A549 (cell line): ENCODE measurements at regions not wholly inside any gene's neighbourhood (a gene's known extent, or its start where the extent isn't known, plus 50 kb on each side); places are given as distances from the start of the nearest gene placed in this dataset.

Experiments used
- ATAC-seq, 2 experiments: fragments of 200-7000 bp in 1 of 2; fragments of >200 bp in 1 of 2; cut with Nextera tagmentation in 1 of 2; cut with Tn5 transposase in 1 of 2; 3 replicates each; pipeline versions ENCODE4 v1.8.0 to v1.9.1; 2018 to 2020; ENCODE audit warnings: mild to moderate bottlenecking in 1 of 2, moderate library complexity in 1 of 2
- CTCF ChIA-PET: fragments of 300-600 bp; sonication (Branson Sonifier 250); formaldehyde crosslinking; extraction: SDS; loops from one replicate; lab custom pipeline; 2021; ENCODE audit warnings: antibody characterized with exemption, inconsistent platforms; lab: Yijun Ruan, JAX
- POLR2A ChIA-PET: fragments of 350-600 bp; formaldehyde crosslinking; extraction: SDS; loops from one replicate; lab custom pipeline; 2021; ENCODE audit warnings: antibody characterized with exemption, inconsistent platforms; lab: Yijun Ruan, JAX
- DNase-seq, 2 experiments: peaks; one replicate each; pipeline versions ENCODE4 v3.0.0 to v3.0.0-alpha.2; 2011 to 2016; ENCODE audit warnings: low read depth in 1 of 2, low spot score in 1 of 2
- FAIRE-seq: peaks from 2 replicates; lab custom pipeline; 2011; peaks lifted over from hg19 to GRCh38; lab: Jason Lieb, UNC
- H3K27ac ChIP-seq, 2 experiments: fragments of >200 bp; sonication (Bioruptor Twin); formaldehyde crosslinking; 3 replicates each; pipeline ENCODE4 v1.5.1; 2016 to 2017
- H3K4me1 ChIP-seq: fragments of >200 bp; sonication (Bioruptor Twin); formaldehyde crosslinking; 3 replicates; pipeline ENCODE4 v1.6.1; 2016
- H3K4me2 ChIP-seq: fragments of >200 bp; sonication (Bioruptor Twin); formaldehyde crosslinking; 3 replicates; pipeline ENCODE4 v1.6.1; 2016
- H3K4me3 ChIP-seq: fragments of >200 bp; sonication (Bioruptor Twin); formaldehyde crosslinking; 3 replicates; pipeline ENCODE4 v1.5.1; 2016
- H3K9me3 ChIP-seq: fragments of >200 bp; sonication (Bioruptor Twin); formaldehyde crosslinking; 3 replicates; pipeline ENCODE4 v1.6.1; 2016
- CTCF ChIP-seq: fragments of >200 bp; sonication (Bioruptor Twin); formaldehyde crosslinking; IDR thresholded peaks from 3 replicates; pipeline ENCODE4 v1.5.1; 2016
- EHF ChIP-seq: fragments of 250-450 bp; sonication (Bioruptor Pico); IDR thresholded peaks from 2 replicates; pipeline ENCODE4 v1.5.0; 2020; ENCODE audit warnings: mild to moderate bottlenecking
- EHMT2 ChIP-seq: fragments of 200-600 bp; sonication (generic); IDR thresholded peaks from 2 replicates; pipeline ENCODE4 v1.6.1; 2016; ENCODE audit warnings: antibody characterized with exemption, low read depth, mild to moderate bottlenecking, moderate library complexity
- ESRRA ChIP-seq: fragments of 150-350 bp; IDR thresholded peaks from 2 replicates; pipeline ENCODE4 v1.6.1; 2014; ENCODE audit warnings: mild to moderate bottlenecking, low read length, borderline replicate concordance
- FOSL2 ChIP-seq, 2 experiments: fragments of 450-650 bp in 1 of 2; fragments of >200 bp in 1 of 2; sonication (Bioruptor Twin) in 1 of 2; formaldehyde crosslinking; IDR thresholded peaks; 2 replicates each; pipeline versions ENCODE4 v1.5.0 to v1.6.1; 2016 to 2020; ENCODE audit warnings: mild to moderate bottlenecking in 1 of 2, moderate library complexity in 1 of 2
- FOXS1 ChIP-seq: fragments of 250-450 bp; sonication (Bioruptor Pico); IDR thresholded peaks from 2 replicates; pipeline ENCODE4 v1.5.0; 2020; ENCODE audit warnings: mild to moderate bottlenecking, moderate library complexity
- HDAC2 ChIP-seq: fragments of 200-600 bp; sonication (generic); IDR thresholded peaks from 2 replicates; pipeline ENCODE4 v1.6.1; 2016
- HES2 ChIP-seq: fragments of >200 bp; sonication (Bioruptor Twin); formaldehyde crosslinking; IDR thresholded peaks from 2 replicates; pipeline ENCODE4 v1.6.1; 2016
- HEYL ChIP-seq: fragments of 250-450 bp; sonication (Bioruptor Pico); IDR thresholded peaks from 2 replicates; pipeline ENCODE4 v1.8.0; 2021; ENCODE audit warnings: mild to moderate bottlenecking, moderate library complexity
- KDM1A ChIP-seq: fragments of 200-600 bp; sonication (generic); IDR thresholded peaks from 2 replicates; pipeline ENCODE4 v1.6.1; 2016; ENCODE audit warnings: low read depth, mild to moderate bottlenecking
- KDM5A ChIP-seq: fragments of 200-600 bp; sonication (generic); IDR thresholded peaks from 2 replicates; pipeline ENCODE4 v1.6.1; 2016; ENCODE audit warnings: antibody characterized with exemption, mild to moderate bottlenecking
- MAFK ChIP-seq: fragments of 450-650 bp; IDR thresholded peaks from 2 replicates; pipeline ENCODE4 v1.6.1; 2014; ENCODE audit not compliant: partially characterized antibody
- NPAS2 ChIP-seq: fragments of 250-450 bp; sonication (Bioruptor Pico); IDR thresholded peaks from 2 replicates; pipeline ENCODE4 v1.8.0; 2022; ENCODE audit warnings: mild to moderate bottlenecking, moderate library complexity, borderline replicate concordance
- POLR2A ChIP-seq: IDR thresholded peaks from 2 replicates; pipeline ENCODE4 v1.6.1; 2012; ENCODE audit warnings: mild to moderate bottlenecking, low read length
- POLR2AphosphoS2 ChIP-seq: conservative IDR thresholded peaks from 2 replicates; pipeline ENCODE4 v1.6.1; 2012; ENCODE audit warnings: low read length, improper control_type of control experiment, inconsistent platforms
- RAD21 ChIP-seq, 2 experiments: fragments of >200 bp in 1 of 2; sonication (Bioruptor Twin) in 1 of 2; formaldehyde crosslinking in 1 of 2; IDR thresholded peaks in 1 of 2; conservative IDR thresholded peaks in 1 of 2; 2 replicates in 1 of 2; 3 replicates in 1 of 2; pipeline ENCODE4 v1.6.1; 2012 to 2018; ENCODE audit warnings: inconsistent platforms in 1 of 2
- RCOR1 ChIP-seq: fragments of 150-350 bp; IDR thresholded peaks from 2 replicates; pipeline ENCODE4 v1.6.1; 2014; ENCODE audit warnings: antibody characterized with exemption, low read length, low read depth
- RFX5 ChIP-seq: fragments of 450-650 bp; IDR thresholded peaks from 2 replicates; pipeline ENCODE4 v1.7.1; 2014; ENCODE audit warnings: antibody characterized with exemption, mild to moderate bottlenecking, moderate library complexity
- RNF2 ChIP-seq: fragments of 200-600 bp; sonication (generic); IDR thresholded peaks from 2 replicates; pipeline ENCODE4 v1.6.1; 2016; ENCODE audit warnings: low read depth, mild to moderate bottlenecking, antibody characterized with exemption, moderate library complexity, borderline replicate concordance
- SREBF2 ChIP-seq: fragments of 450-650 bp; IDR thresholded peaks from 2 replicates; pipeline ENCODE4 v1.6.1; 2014; ENCODE audit warnings: mild to moderate bottlenecking, moderate library complexity
- TFCP2L1 ChIP-seq: fragments of 250-450 bp; sonication (Bioruptor Pico); IDR thresholded peaks from 2 replicates; pipeline ENCODE4 v1.5.0; 2021; ENCODE audit warnings: mild to moderate bottlenecking
- ZSCAN20 ChIP-seq: fragments of 250-450 bp; sonication (Bioruptor Pico); IDR thresholded peaks from 2 replicates; pipeline ENCODE4 v1.8.0; 2022; ENCODE audit warnings: mild to moderate bottlenecking, moderate library complexity
- WGBS: methylation state at CpG from one replicate; pipeline ENCODE4 v1.1.6; 2017; ENCODE audit errors: missing lambda C conversion rate; 5-methylcytosine and 5-hydroxymethylcytosine counted together
- TF ChIP-seq, protein P1 (sequence below): fragments of 200-600 bp; sonication (generic); IDR thresholded peaks from 2 replicates; pipeline ENCODE4 v1.6.1; 2016; ENCODE audit warnings: antibody characterized with exemption, mild to moderate bottlenecking, moderate library complexity
- TF ChIP-seq, protein P2 (sequence below): fragments of 150-350 bp; IDR thresholded peaks from 2 replicates; pipeline ENCODE4 v1.6.1; 2014; ENCODE audit warnings: low read depth, mild to moderate bottlenecking, low read length
- TF ChIP-seq, protein P3 (sequence below): fragments of >200 bp; sonication (Bioruptor Twin); formaldehyde crosslinking; IDR thresholded peaks from 3 replicates; pipeline ENCODE4 v1.6.1; 2016

DNA sequence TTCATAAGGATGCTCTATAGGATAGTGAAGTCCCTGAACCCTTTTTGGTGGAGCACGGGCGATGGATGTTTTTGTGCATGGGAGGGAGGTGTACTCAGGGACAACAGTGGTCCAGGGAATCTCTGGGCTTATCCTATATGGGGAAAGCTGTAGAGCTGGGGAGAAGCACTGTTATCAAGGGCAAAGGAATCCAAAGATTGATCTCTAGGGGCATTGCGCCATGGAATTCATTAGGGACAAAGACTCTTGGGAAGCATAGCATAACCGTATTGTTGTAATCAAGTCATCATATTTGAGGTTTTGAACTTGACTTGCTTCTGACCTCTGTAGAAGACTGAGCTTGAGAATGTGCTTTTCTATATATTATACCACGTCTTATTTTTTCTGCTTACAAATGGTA is 172.9 kb upstream of the ZFHX3 start (continued):
- TF ChIP-seq HDAC2 (no peak), KDM1A (no peak), ZSCAN20 (no peak)

GRCh38 chr16:73219176-73219575 is 171.2 kb upstream of the ZFHX3 start:
- ATAC-seq, result peak in 1 of 2 experiments; percentile 64; a peak in 3 of 6 replicates
- ChIA-PET POLR2A (no interaction called here), CTCF (no interaction called here)
- Histone ChIP-seq H3K9me3 (peaks cover 9% of the 10 kb centered on the region; the same call in 1 of the 3 replicates), H3K4me3 (no peak overlapping the region), H3K4me2 (no peak overlapping the region), H3K4me1 (no peaks in the 10 kb centered on the region)
- no peak for DNase-seq
- FAIRE-seq, result no peak
- TF ChIP-seq RCOR1, result no peak
- no peak for TF ChIP-seq POLR2AphosphoS2
- no peak for TF ChIP-seq POLR2A
- TF ChIP-seq HEYL, result no peak
- TF ChIP-seq, protein P1, sequence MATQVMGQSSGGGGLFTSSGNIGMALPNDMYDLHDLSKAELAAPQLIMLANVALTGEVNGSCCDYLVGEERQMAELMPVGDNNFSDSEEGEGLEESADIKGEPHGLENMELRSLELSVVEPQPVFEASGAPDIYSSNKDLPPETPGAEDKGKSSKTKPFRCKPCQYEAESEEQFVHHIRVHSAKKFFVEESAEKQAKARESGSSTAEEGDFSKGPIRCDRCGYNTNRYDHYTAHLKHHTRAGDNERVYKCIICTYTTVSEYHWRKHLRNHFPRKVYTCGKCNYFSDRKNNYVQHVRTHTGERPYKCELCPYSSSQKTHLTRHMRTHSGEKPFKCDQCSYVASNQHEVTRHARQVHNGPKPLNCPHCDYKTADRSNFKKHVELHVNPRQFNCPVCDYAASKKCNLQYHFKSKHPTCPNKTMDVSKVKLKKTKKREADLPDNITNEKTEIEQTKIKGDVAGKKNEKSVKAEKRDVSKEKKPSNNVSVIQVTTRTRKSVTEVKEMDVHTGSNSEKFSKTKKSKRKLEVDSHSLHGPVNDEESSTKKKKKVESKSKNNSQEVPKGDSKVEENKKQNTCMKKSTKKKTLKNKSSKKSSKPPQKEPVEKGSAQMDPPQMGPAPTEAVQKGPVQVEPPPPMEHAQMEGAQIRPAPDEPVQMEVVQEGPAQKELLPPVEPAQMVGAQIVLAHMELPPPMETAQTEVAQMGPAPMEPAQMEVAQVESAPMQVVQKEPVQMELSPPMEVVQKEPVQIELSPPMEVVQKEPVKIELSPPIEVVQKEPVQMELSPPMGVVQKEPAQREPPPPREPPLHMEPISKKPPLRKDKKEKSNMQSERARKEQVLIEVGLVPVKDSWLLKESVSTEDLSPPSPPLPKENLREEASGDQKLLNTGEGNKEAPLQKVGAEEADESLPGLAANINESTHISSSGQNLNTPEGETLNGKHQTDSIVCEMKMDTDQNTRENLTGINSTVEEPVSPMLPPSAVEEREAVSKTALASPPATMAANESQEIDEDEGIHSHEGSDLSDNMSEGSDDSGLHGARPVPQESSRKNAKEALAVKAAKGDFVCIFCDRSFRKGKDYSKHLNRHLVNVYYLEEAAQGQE, result no peak
- no peak for TF ChIP-seq MAFK
- no peak for TF ChIP-seq RFX5
- no peak for TF ChIP-seq NPAS2 (CRISPR knock-in tag)
- TF ChIP-seq, protein P2, sequence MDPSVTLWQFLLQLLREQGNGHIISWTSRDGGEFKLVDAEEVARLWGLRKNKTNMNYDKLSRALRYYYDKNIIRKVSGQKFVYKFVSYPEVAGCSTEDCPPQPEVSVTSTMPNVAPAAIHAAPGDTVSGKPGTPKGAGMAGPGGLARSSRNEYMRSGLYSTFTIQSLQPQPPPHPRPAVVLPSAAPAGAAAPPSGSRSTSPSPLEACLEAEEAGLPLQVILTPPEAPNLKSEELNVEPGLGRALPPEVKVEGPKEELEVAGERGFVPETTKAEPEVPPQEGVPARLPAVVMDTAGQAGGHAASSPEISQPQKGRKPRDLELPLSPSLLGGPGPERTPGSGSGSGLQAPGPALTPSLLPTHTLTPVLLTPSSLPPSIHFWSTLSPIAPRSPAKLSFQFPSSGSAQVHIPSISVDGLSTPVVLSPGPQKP, result no peak
- TF ChIP-seq, protein P3, sequence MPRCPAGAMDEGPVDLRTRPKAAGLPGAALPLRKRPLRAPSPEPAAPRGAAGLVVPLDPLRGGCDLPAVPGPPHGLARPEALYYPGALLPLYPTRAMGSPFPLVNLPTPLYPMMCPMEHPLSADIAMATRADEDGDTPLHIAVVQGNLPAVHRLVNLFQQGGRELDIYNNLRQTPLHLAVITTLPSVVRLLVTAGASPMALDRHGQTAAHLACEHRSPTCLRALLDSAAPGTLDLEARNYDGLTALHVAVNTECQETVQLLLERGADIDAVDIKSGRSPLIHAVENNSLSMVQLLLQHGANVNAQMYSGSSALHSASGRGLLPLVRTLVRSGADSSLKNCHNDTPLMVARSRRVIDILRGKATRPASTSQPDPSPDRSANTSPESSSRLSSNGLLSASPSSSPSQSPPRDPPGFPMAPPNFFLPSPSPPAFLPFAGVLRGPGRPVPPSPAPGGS, result no peak
- no peak for TF ChIP-seq HES2
- TF ChIP-seq FOXS1, result no peak
- TF ChIP-seq EHF (CRISPR knock-in tag), result no peak
- TF ChIP-seq TFCP2L1 (CRISPR knock-in tag), result no peak
- no peak for TF ChIP-seq FOSL2 (IDR thresholded peaks at IDR 0.05)
- no peak for TF ChIP-seq FOSL2 (CRISPR knock-in tag; IDR thresholded peaks at IDR 0.05)
- no peak for TF ChIP-seq RNF2
- TF ChIP-seq, all 56 proteins: peak for 0
- WGBS, result 85% methylated on average over 1 of the region's 1 CpG
- H3K27ac ChIP-seq, result no peak overlapping the region

DNA sequence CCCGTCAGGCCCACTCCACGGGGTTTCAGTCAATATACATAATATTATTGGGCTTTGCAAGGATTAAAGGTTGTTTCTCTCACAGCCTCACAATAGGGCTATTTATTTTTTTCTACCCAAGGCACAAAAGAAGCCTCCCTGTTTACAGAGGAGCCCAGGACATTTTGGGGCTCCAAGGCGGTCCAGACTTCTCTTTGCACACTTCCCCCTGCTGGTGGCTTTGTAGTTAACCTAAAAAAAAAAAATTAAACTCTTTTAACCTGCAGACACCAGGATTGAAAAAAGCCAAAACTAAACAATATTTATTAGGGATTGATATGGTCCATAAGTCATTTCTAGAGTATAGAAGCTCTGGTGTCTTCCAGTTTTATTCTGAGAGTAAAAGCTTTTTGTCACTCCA is 169.7 kb upstream of the ZFHX3 start:
- no peak overlapping the region for H3K27ac ChIP-seq
- no peak overlapping the region for H3K4me2 ChIP-seq
- no peaks in the 10 kb centered on the region for H3K4me1 ChIP-seq
- ATAC-seq (no peak), DNase-seq (no peak), FAIRE-seq (no peak)
- ChIA-PET CTCF (interaction anchor here (0.6 to 2.9 kb wide), 3 partner anchors 8 to 713 kb away, joined by 4 to 10 read pairs (median 5); no protein-coding TSS in a partner anchor), POLR2A (no interaction called here)
- WGBS, result 66% methylated on average over 3 of the region's 3 CpGs
- no peak overlapping the region for H3K4me3 ChIP-seq
- H3K9me3 ChIP-seq, result peaks cover 9% of the 10 kb centered on the region; the same call in 1 of the 3 replicates
- TF ChIP-seq ESRRA (no peak), SREBF2 (no peak), CTCF (peak; percentile 28; the same call in 2 of the 3 replicates), EHMT2 (no peak), KDM5A (no peak), RAD21 (conservative IDR thresholded peaks at IDR 0.05 in 1 of 2, IDR thresholded peaks at IDR 0.05 in 1 of 2) (0 out of 5 replicates have a peak, but pooled peaks of 1 of the 2 experiments have one; percentile 22), HES2 (no peak), EHF (CRISPR knock-in tag) (no peak)
- TF ChIP-seq, protein P2, result no peak
